Prostate gland (tissue), 2 donors: ENCODE measurements at regions not wholly inside any gene's neighbourhood (a gene's known extent, or its start where the extent isn't known, plus 50 kb on each side); places are given as distances from the start of the nearest gene placed in this dataset.

ENCODE experiments used
- CTCF ChIP-seq, 4 experiments: fragments of 200-600 bp in 2 of 4; fragments of 450-650 bp in 2 of 4; sonication (generic) in 2 of 4; IDR thresholded peaks; 1 replicate in 3 of 4; 2 replicates in 1 of 4; pipeline ENCODE4 v1.5.1; 2016 to 2019; ENCODE audit warnings: antibody characterized with exemption in 4 of 4, mild to moderate bottlenecking in 2 of 4, moderate library complexity in 2 of 4
- POLR2A ChIP-seq: fragments of 450-650 bp; IDR thresholded peaks from one replicate; pipeline ENCODE4 v1.6.1; 2016; ENCODE audit warnings: antibody characterized with exemption, mild to moderate bottlenecking
- POLR2AphosphoS5 ChIP-seq: sonication (generic); formaldehyde crosslinking; IDR thresholded peaks from one replicate; pipeline ENCODE4 v1.6.1; 2017; ENCODE audit warnings: antibody characterized with exemption

- TF ChIP-seq CTCF (IDR thresholded peaks at IDR 0.05) (no peak), POLR2A (no peak), POLR2AphosphoS5 (no peak)
Observed at GRCh38 chr5:77853353-77853907, 77.3 kb upstream of the TBCA start.
